ENCODE measurements at regions not wholly inside any gene's neighbourhood (a gene's known extent, or its start where the extent isn't known, plus 50 kb on each side); places are given as distances from the start of the nearest gene placed in this dataset.

GRCh38 chr6:167731216-167731615 lies 95.5 kb upstream of the AFDN start:
- no peak for ATAC-seq (ENCODE audit: low read depth)
- Histone ChIP-seq H3K56ac (ENCODE audit: extremely low read depth, insufficient read depth, low read length) (no peak overlapping the region), H3K4me1 (ENCODE audit: control insufficient read depth, insufficient read depth, low read length) (no peaks in the 10 kb centered on the region), H4K20me1 (ENCODE audit: insufficient read depth, low read length) (no peaks in the 10 kb centered on the region), H3K36me3 (ENCODE audit: control insufficient read depth, insufficient read depth, low read length) (no peaks in the 10 kb centered on the region), H3K27me3 (ENCODE audit: control insufficient read depth, insufficient read depth, low read length) (no peaks in the 10 kb centered on the region), H3K9ac (ENCODE audit: low read depth, low read length) (no peak overlapping the region), H2BK15ac (ENCODE audit: low read depth, low read length) (no peak overlapping the region), H3K23ac (ENCODE audit: low read depth, low read length) (no peak overlapping the region), H4K5ac (ENCODE audit: low read depth, low read length) (no peak overlapping the region), H2BK5ac (ENCODE audit: low read depth, low read length, poor library complexity, severe bottlenecking) (no peak overlapping the region), H3K4ac (ENCODE audit: low read depth, low read length) (no peak overlapping the region), H3K4me3 (ENCODE audit: insufficient read depth, low read depth, low read length) (no peak overlapping the region), H2BK120ac (ENCODE audit: low read depth, low read length) (no peak overlapping the region), H3K9me1 (ENCODE audit: insufficient read depth, low read length) (no peaks in the 10 kb centered on the region), H3K4me2 (ENCODE audit: low read depth, low read length) (no peak overlapping the region), H4K8ac (ENCODE audit: low read depth in 2 of 2, low read length in 2 of 2) (no peak overlapping the region), H3K14ac (replicated peaks; ENCODE audit: low read depth, low read length) (no peak overlapping the region), H3K27ac (ENCODE audit: insufficient read depth, low read length) (no peak overlapping the region), H3K9me3 (ENCODE audit: control insufficient read depth, insufficient read depth, low read length) (peaks cover 40% of the 10 kb centered on the region), H2AK5ac (ENCODE audit: low read depth, low read length) (no peak overlapping the region), H4K91ac (ENCODE audit: insufficient read depth, low read depth, low read length) (no peak overlapping the region), H2AFZ (replicated peaks; ENCODE audit: low read length, poor library complexity) (no peak overlapping the region), H2AK9ac (replicated peaks; ENCODE audit: low read depth, low read length, poor library complexity) (no peak overlapping the region), H3K79me1 (ENCODE audit: low read depth in 1 of 2, low read length in 2 of 2) (no peaks in the 10 kb centered on the region), H3K18ac (ENCODE audit: low read depth, low read length) (no peak overlapping the region), H2BK20ac (ENCODE audit: low read depth, low read length) (no peak overlapping the region)
- TF ChIP-seq CHD1 (IDR thresholded peaks at IDR 0.05; ENCODE audit: low read depth, low read length) (no peak), USF2 (IDR thresholded peaks at IDR 0.05; ENCODE audit: low read depth, low read length) (no peak), POLR2A (IDR thresholded peaks at IDR 0.05; ENCODE audit: low read depth, low read length) (no peak), BHLHE40 (IDR thresholded peaks at IDR 0.05; ENCODE audit: low read depth, low read length) (no peak), RAD21 (IDR thresholded peaks at IDR 0.05; ENCODE audit: low read length) (no peak), RCOR1 (IDR thresholded peaks at IDR 0.05; ENCODE audit: insufficient replicate concordance, low read length) (no peak), RFX5 (IDR thresholded peaks at IDR 0.05; ENCODE audit: low read depth, low read length) (no peak), CEBPB (IDR thresholded peaks at IDR 0.05; ENCODE audit: low read depth, low read length) (no peak), FOS (IDR thresholded peaks at IDR 0.05; ENCODE audit: low read depth, low read length) (no peak), MAZ (IDR thresholded peaks at IDR 0.05; ENCODE audit: borderline replicate concordance, low read depth, low read length) (no peak), MXI1 (IDR thresholded peaks at IDR 0.05; ENCODE audit: borderline replicate concordance, low read depth, low read length) (no peak), MAFK (IDR thresholded peaks at IDR 0.05; ENCODE audit: low read depth, low read length) (no peak), SMC3 (IDR thresholded peaks at IDR 0.05; ENCODE audit: low read depth, low read length) (no peak), NFE2L2 (IDR thresholded peaks at IDR 0.05; ENCODE audit: low read depth, low read length) (no peak)
- TF ChIP-seq, protein P1, sequence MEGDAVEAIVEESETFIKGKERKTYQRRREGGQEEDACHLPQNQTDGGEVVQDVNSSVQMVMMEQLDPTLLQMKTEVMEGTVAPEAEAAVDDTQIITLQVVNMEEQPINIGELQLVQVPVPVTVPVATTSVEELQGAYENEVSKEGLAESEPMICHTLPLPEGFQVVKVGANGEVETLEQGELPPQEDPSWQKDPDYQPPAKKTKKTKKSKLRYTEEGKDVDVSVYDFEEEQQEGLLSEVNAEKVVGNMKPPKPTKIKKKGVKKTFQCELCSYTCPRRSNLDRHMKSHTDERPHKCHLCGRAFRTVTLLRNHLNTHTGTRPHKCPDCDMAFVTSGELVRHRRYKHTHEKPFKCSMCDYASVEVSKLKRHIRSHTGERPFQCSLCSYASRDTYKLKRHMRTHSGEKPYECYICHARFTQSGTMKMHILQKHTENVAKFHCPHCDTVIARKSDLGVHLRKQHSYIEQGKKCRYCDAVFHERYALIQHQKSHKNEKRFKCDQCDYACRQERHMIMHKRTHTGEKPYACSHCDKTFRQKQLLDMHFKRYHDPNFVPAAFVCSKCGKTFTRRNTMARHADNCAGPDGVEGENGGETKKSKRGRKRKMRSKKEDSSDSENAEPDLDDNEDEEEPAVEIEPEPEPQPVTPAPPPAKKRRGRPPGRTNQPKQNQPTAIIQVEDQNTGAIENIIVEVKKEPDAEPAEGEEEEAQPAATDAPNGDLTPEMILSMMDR (conservative IDR thresholded peaks at IDR 0.05; ENCODE audit: low read depth, low read length) = no peak
- TF ChIP-seq, protein P2, sequence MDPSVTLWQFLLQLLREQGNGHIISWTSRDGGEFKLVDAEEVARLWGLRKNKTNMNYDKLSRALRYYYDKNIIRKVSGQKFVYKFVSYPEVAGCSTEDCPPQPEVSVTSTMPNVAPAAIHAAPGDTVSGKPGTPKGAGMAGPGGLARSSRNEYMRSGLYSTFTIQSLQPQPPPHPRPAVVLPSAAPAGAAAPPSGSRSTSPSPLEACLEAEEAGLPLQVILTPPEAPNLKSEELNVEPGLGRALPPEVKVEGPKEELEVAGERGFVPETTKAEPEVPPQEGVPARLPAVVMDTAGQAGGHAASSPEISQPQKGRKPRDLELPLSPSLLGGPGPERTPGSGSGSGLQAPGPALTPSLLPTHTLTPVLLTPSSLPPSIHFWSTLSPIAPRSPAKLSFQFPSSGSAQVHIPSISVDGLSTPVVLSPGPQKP (IDR thresholded peaks at IDR 0.05; ENCODE audit: borderline replicate concordance, low read depth, low read length) = no peak
- 89% methylated on average over 11 of the region's 19 CpGs; no CpG with 5 or more reads in 1 of the 2 experiments for WGBS, 2 experiments (ENCODE audit: extremely low coverage in 2 of 2, insufficient read length in 1 of 2)
- POLR2A ChIA-PET (ENCODE audit: unreplicated experiment) = no interaction called here
- in situ Hi-C loops (cut with MboI; ENCODE audit: low sequenced_read_pairs) (no loop called here), intact Hi-C loops (cut with micrococcal nuclease) (no loop called here), dilution Hi-C loops (cut with HindIII; ENCODE audit: low sequenced_read_pairs, unreplicated experiment) (no loop called here)
- no TSS peak for BruUV-seq (replicated peaks)
- DNase-seq = no peak
- CTCF ChIA-PET = no interaction called here

Data from IMR-90 (cell line).